ENCODE measurements at regions not wholly inside any gene's neighbourhood (a gene's known extent, or its start where the extent isn't known, plus 50 kb on each side); places are given as distances from the start of the nearest gene placed in this dataset.

- Histone ChIP-seq H3K18ac (ENCODE audit: extremely low read depth, low read length) (no peak overlapping the region), H3K27me3 (replicated peaks in 1 of 4; ENCODE audit: control insufficient read depth in 3 of 4, extremely low read depth in 1 of 4, insufficient read depth in 3 of 4, low read length in 3 of 4) (no peaks in the 10 kb centered on the region), H2AK5ac (ENCODE audit: low read depth, low read length) (no peak overlapping the region), H3K23me2 (ENCODE audit: low read depth, low read length) (no peaks in the 10 kb centered on the region; the same call in 1 of the 2 replicates), H4K20me1 (replicated peaks in 1 of 2; ENCODE audit: control insufficient read depth in 1 of 2, insufficient read depth in 2 of 2, low read length in 2 of 2) (no peaks in the 10 kb centered on the region), H3K79me1 (ENCODE audit: low read depth, low read length) (no peaks in the 10 kb centered on the region), H4K5ac (ENCODE audit: insufficient read length, low read depth, low read length) (no peak overlapping the region), H3K14ac (ENCODE audit: insufficient read length) (no peak overlapping the region), H3K56ac (replicated peaks; ENCODE audit: insufficient read length, low read depth, low read length) (no peak overlapping the region), H3K23ac (ENCODE audit: insufficient read length) (no peak overlapping the region), H2BK12ac (ENCODE audit: low read depth, low read length) (no peak overlapping the region), H3K36me3 (ENCODE audit: control insufficient read depth in 2 of 4, insufficient read depth in 4 of 4, low read length in 3 of 4) (peaks cover 0 to 2% (median 0%) of the 10 kb centered on the region in 4 experiments; a peak in 1 of 8 replicates), H2BK120ac (replicated peaks; ENCODE audit: low read depth, low read length) (no peak overlapping the region), H3K79me2 (ENCODE audit: control insufficient read depth in 1 of 2, insufficient read depth in 2 of 2, low read length in 2 of 2) (no peaks in the 10 kb centered on the region), H2AFZ (ENCODE audit: low read length) (0 out of 2 replicates have a peak overlapping the region, but pooled peaks have one; percentile 2), H2BK20ac (ENCODE audit: low read length) (no peak overlapping the region), H4K8ac (ENCODE audit: extremely low read depth, insufficient read depth, low read length) (no peak overlapping the region), H3K9ac (replicated peaks in 1 of 4; ENCODE audit: extremely low read depth in 1 of 4, low read depth in 3 of 4, low read length in 3 of 4) (no peak overlapping the region), H2BK15ac (ENCODE audit: low read length) (no peak overlapping the region), H3K4me1 (replicated peaks in 1 of 4; ENCODE audit: control insufficient read depth in 3 of 4, insufficient read depth in 4 of 4, low read length in 3 of 4) (no peaks in the 10 kb centered on the region), H3K4me2 (ENCODE audit: insufficient read depth in 1 of 2, low read depth in 2 of 2, low read length in 2 of 2) (no peak overlapping the region), H3K4ac (replicated peaks; ENCODE audit: insufficient read length, low read depth, low read length) (no peak overlapping the region), H3K27ac (ENCODE audit: low read depth, low read length) (no peak overlapping the region), H3K9me3 (ENCODE audit: insufficient read depth in 2 of 2, low read depth in 1 of 2, low read length in 1 of 2) (no peaks in the 10 kb centered on the region), H2BK5ac (ENCODE audit: low read depth, low read length) (no peak overlapping the region), H4K91ac (replicated peaks; ENCODE audit: insufficient read length, low read length) (no peak overlapping the region), H3K4me3 (ENCODE audit: extremely low read depth in 1 of 4, insufficient read depth in 2 of 4, low read depth in 3 of 4, low read length in 4 of 4) (no peak overlapping the region)
- TF ChIP-seq ATF3 (IDR thresholded peaks at IDR 0.05; ENCODE audit: insufficient read depth, low read depth, low read length): no peak
- 88% methylated on average over 7 of the region's 7 CpGs; no CpG with 5 or more reads in 1 of the 2 experiments for WGBS, 2 experiments (ENCODE audit: extremely low coverage in 1 of 2, insufficient coverage in 1 of 2, insufficient read length in 1 of 2, insufficient replicate concordance in 2 of 2, low coverage in 1 of 2, low lambda C conversion rate in 2 of 2, missing lambda C conversion rate in 1 of 2)
- DNase-seq (ENCODE audit: low read depth in 1 of 2, low spot score in 2 of 2) (no peak), FAIRE-seq (no peak)
- ChIA-PET POLR2A (ENCODE audit: partially characterized antibody) (interaction anchor here (0.6 kb wide), 1 partner anchor 630 kb away, joined by 4 read pairs; no protein-coding TSS in a partner anchor), CTCF (ENCODE audit: partially characterized antibody) (interaction anchor here (1.1 to 2.2 kb wide), 2 partner anchors 10 to 89 kb away, joined by 3 to 7 read pairs; no protein-coding TSS in a partner anchor)
Observed at GRCh38 chr1:229760478-229760996, 134.5 kb downstream of the URB2 start.
